H1 (cell line): ENCODE measurements at regions not wholly inside any gene's neighbourhood (a gene's known extent, or its start where the extent isn't known, plus 50 kb on each side); places are given as distances from the start of the nearest gene placed in this dataset.

Source experiments
- CTCF ChIA-PET: fragments of 300-600 bp; sonication (Branson Sonifier 250); formaldehyde crosslinking; loops from one replicate; lab custom pipeline; 2021; ENCODE audit not compliant: partially characterized antibody; lab: Charles Lee
- POLR2A ChIA-PET: fragments of 300-600 bp; sonication (Branson Sonifier 250); formaldehyde crosslinking; loops from one replicate; lab custom pipeline; 2021; ENCODE audit warnings: inconsistent platforms; ENCODE audit not compliant: partially characterized antibody; lab: Charles Lee
- DNase-seq, 2 experiments: peaks; one replicate each; pipeline versions ENCODE4 v3.0.0 to v3.0.0-alpha.2; 2010 to 2022; ENCODE audit warnings: low spot score in 2 of 2, low read depth in 1 of 2, mixed read lengths in 1 of 2
- FAIRE-seq: peaks from 2 replicates; lab custom pipeline; 2011; peaks lifted over from hg19 to GRCh38; lab: Jason Lieb, UNC
- H2AFZ ChIP-seq: 2 replicates; pipeline ENCODE4 v1.8.1; 2012; ENCODE audit warnings: low read length, inconsistent platforms
- H2AK5ac ChIP-seq: 2 replicates; pipeline ENCODE4 v1.6.1; 2013; ENCODE audit warnings: low read depth, low read length
- H2BK120ac ChIP-seq: replicated peaks from 2 replicates; pipeline ENCODE3; 2013; ENCODE audit warnings: low read depth, low read length, inconsistent platforms
- H2BK12ac ChIP-seq: 2 replicates; pipeline ENCODE4 v1.6.1; 2013; ENCODE audit warnings: low read depth, low read length
- H2BK15ac ChIP-seq: 2 replicates; pipeline ENCODE4 v1.6.1; 2013; ENCODE audit warnings: low read length
- H2BK20ac ChIP-seq: 2 replicates; pipeline ENCODE4 v1.6.1; 2013; ENCODE audit warnings: low read length
- H2BK5ac ChIP-seq: 2 replicates; pipeline ENCODE4 v1.6.1; 2013; ENCODE audit warnings: low read depth, low read length
- H3K14ac ChIP-seq: 2 replicates; pipeline ENCODE4 v1.6.1; 2013; ENCODE audit warnings: inconsistent platforms; ENCODE audit not compliant: insufficient read length
- H3K18ac ChIP-seq: 2 replicates; pipeline ENCODE4 v1.6.1; 2013; ENCODE audit warnings: low read length; ENCODE audit errors: extremely low read depth
- H3K23ac ChIP-seq: 2 replicates; pipeline ENCODE4 v1.6.1; 2013; ENCODE audit warnings: inconsistent platforms; ENCODE audit not compliant: insufficient read length
- H3K23me2 ChIP-seq: 2 replicates; pipeline ENCODE4 v1.6.1; 2013; ENCODE audit warnings: low read depth, low read length
- H3K27ac ChIP-seq: 2 replicates; pipeline ENCODE4 v1.6.1; 2011; ENCODE audit warnings: low read depth, low read length, inconsistent platforms
- H3K27me3 ChIP-seq, 4 experiments: replicated peaks in 1 of 4; 1 replicate in 1 of 4; 2 replicates in 3 of 4; pipeline versions ENCODE4 v1.6.1 to v1.8.1; 2011 to 2013; ENCODE audit warnings: low read length in 3 of 4, mild to moderate bottlenecking in 3 of 4, inconsistent platforms in 2 of 4, mixed read lengths in 2 of 4, moderate library complexity in 1 of 4; ENCODE audit not compliant: control insufficient read depth in 3 of 4, insufficient read depth in 3 of 4; ENCODE audit errors: extremely low read depth in 1 of 4
- H3K36me3 ChIP-seq, 4 experiments: 2 replicates each; pipeline versions ENCODE4 v1.6.1 to v1.8.1; 2011 to 2013; ENCODE audit warnings: mild to moderate bottlenecking in 4 of 4, low read length in 3 of 4, moderate library complexity in 2 of 4, control low read depth in 1 of 4, inconsistent platforms in 1 of 4; ENCODE audit not compliant: insufficient read depth in 4 of 4, control insufficient read depth in 2 of 4
- H3K4ac ChIP-seq: replicated peaks from 2 replicates; pipeline ENCODE3; 2013; ENCODE audit warnings: low read length, low read depth, mixed read lengths, inconsistent platforms; ENCODE audit not compliant: insufficient read length
- H3K4me1 ChIP-seq, 4 experiments: replicated peaks in 1 of 4; 1 replicate in 1 of 4; 2 replicates in 3 of 4; pipeline versions ENCODE4 v1.6.1 to v1.8.1; 2011 to 2013; ENCODE audit warnings: low read length in 3 of 4, inconsistent platforms in 2 of 4, mixed read lengths in 1 of 4; ENCODE audit not compliant: insufficient read depth in 4 of 4, control insufficient read depth in 3 of 4
- H3K4me2 ChIP-seq, 2 experiments: 2 replicates each; pipeline versions ENCODE4 v1.6.1 to v1.8.1; 2011 to 2013; ENCODE audit warnings: low read depth in 2 of 2, low read length in 2 of 2, control low read depth in 1 of 2, inconsistent platforms in 1 of 2, mild to moderate bottlenecking in 1 of 2; ENCODE audit not compliant: insufficient read depth in 1 of 2
- H3K4me3 ChIP-seq, 4 experiments: fragments of 200-600, 300-600 bp in 1 of 4; sonication (generic), shearing (Covaris generic), sonication (Bioruptor Twin) in 1 of 4; 2 replicates each; pipeline versions ENCODE4 v1.5.1 to v1.8.1; 2011 to 2016; ENCODE audit warnings: low read length in 4 of 4, low read depth in 3 of 4, control low read depth in 2 of 4, inconsistent platforms in 2 of 4, mild to moderate bottlenecking in 2 of 4, mixed read lengths in 1 of 4, moderate library complexity in 1 of 4; ENCODE audit not compliant: insufficient read depth in 2 of 4; ENCODE audit errors: extremely low read depth in 1 of 4
- H3K56ac ChIP-seq: replicated peaks from 2 replicates; pipeline ENCODE3; 2013; ENCODE audit warnings: low read depth, mild to moderate bottlenecking, mixed read lengths, low read length, inconsistent platforms; ENCODE audit not compliant: insufficient read length
- H3K79me1 ChIP-seq: 2 replicates; pipeline ENCODE4 v1.6.1; 2013; ENCODE audit warnings: low read depth, low read length, control low read depth
- H3K79me2 ChIP-seq, 2 experiments: 2 replicates each; pipeline versions ENCODE4 v1.6.1 to v1.8.1; 2012 to 2013; ENCODE audit warnings: low read length in 2 of 2, mild to moderate bottlenecking in 2 of 2, inconsistent platforms in 1 of 2; ENCODE audit not compliant: insufficient read depth in 2 of 2, control insufficient read depth in 1 of 2
- H3K9ac ChIP-seq, 4 experiments: replicated peaks in 1 of 4; 1 replicate in 1 of 4; 2 replicates in 3 of 4; pipeline versions ENCODE4 v1.6.1 to v1.8.1; 2011 to 2013; ENCODE audit warnings: low read depth in 3 of 4, low read length in 3 of 4, control low read depth in 2 of 4, mild to moderate bottlenecking in 2 of 4, moderate library complexity in 2 of 4, inconsistent platforms in 1 of 4; ENCODE audit errors: extremely low read depth in 1 of 4
- H3K9me3 ChIP-seq, 2 experiments: 2 replicates each; pipeline versions ENCODE4 v1.6.1 to v1.8.1; 2012 to 2013; ENCODE audit warnings: mild to moderate bottlenecking in 2 of 2, moderate library complexity in 2 of 2, control low read depth in 1 of 2, inconsistent platforms in 1 of 2, low read depth in 1 of 2, low read length in 1 of 2, mixed read lengths in 1 of 2; ENCODE audit not compliant: insufficient read depth in 2 of 2
- H4K20me1 ChIP-seq, 2 experiments: replicated peaks in 1 of 2; 2 replicates each; pipeline versions ENCODE3 to v1.8.1; 2011 to 2013; ENCODE audit warnings: inconsistent platforms in 2 of 2, low read length in 2 of 2, mild to moderate bottlenecking in 1 of 2; ENCODE audit not compliant: insufficient read depth in 2 of 2, control insufficient read depth in 1 of 2
- H4K5ac ChIP-seq: 2 replicates; pipeline ENCODE4 v1.6.1; 2013; ENCODE audit warnings: low read length, low read depth, mixed read lengths, inconsistent platforms; ENCODE audit not compliant: insufficient read length
- H4K8ac ChIP-seq: 2 replicates; pipeline ENCODE4 v1.8.0; 2013; ENCODE audit warnings: mild to moderate bottlenecking, moderate library complexity, low read length, inconsistent platforms; ENCODE audit not compliant: insufficient read depth; ENCODE audit errors: extremely low read depth
- H4K91ac ChIP-seq: replicated peaks from 2 replicates; pipeline ENCODE3; 2013; ENCODE audit warnings: low read length, mixed read lengths, inconsistent platforms; ENCODE audit not compliant: insufficient read length
- JUN ChIP-seq: IDR thresholded peaks from 2 replicates; pipeline ENCODE4 v1.6.1; 2011; ENCODE audit warnings: low read depth, mild to moderate bottlenecking, improper control_type of control experiment, low read length
- SIN3A ChIP-seq, 2 experiments: IDR thresholded peaks in 1 of 2; conservative IDR thresholded peaks in 1 of 2; 2 replicates each; pipeline ENCODE4 v1.6.1; 2011 to 2012; ENCODE audit warnings: low read length in 2 of 2, improper control_type of control experiment in 1 of 2, low read depth in 1 of 2, mild to moderate bottlenecking in 1 of 2
- WGBS, 2 experiments: shearing (Covaris generic) in 1 of 2; methylation state at CpG; one replicate each; pipeline versions ENCODE4 v1.1.6 to v1.1.7; 2013 to 2015; ENCODE audit warnings: low lambda C conversion rate in 2 of 2, mixed read lengths in 2 of 2, inconsistent platforms in 1 of 2, low coverage in 1 of 2, missing lambda C conversion rate in 1 of 2; ENCODE audit not compliant: insufficient replicate concordance in 2 of 2, insufficient coverage in 1 of 2, insufficient read length in 1 of 2; ENCODE audit errors: extremely low coverage in 1 of 2, missing lambda C conversion rate in 1 of 2; 5-methylcytosine and 5-hydroxymethylcytosine counted together

DNA sequence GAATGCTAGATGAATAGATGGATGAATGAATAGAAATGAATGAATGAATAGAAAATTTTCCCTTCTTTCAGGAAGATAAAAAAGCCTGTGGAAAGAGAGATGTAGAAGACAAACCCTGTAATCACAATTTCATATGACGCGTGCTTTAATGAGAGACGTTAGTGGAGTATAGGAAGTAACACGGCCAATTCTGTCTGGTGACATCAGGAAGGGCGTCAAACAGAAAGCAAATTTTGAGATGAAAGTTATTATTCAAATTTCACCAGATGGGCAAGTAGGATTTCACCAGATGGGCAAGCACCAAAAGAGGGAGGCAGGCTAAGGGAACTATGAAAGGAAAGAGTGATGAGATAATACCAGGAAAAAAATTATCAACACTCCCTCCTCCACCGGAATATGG is 128.9 kb upstream of the PRSS1 start:
- CTCF ChIA-PET, result no interaction called here
- H2AK5ac ChIP-seq, result no peak overlapping the region
- no peak overlapping the region for H2BK12ac ChIP-seq
- H3K14ac ChIP-seq, result no peak overlapping the region
- H2BK15ac ChIP-seq, result no peak overlapping the region
- POLR2A ChIA-PET, result no interaction called here
- no peak overlapping the region for H2AFZ ChIP-seq
- H3K27me3 ChIP-seq, result no peaks in the 10 kb centered on the region; a peak in 1 of 7 replicates
- H3K23me2 ChIP-seq, result no peaks in the 10 kb centered on the region; the same call in 1 of the 2 replicates
- H2BK120ac ChIP-seq, result no peak overlapping the region
- no peak overlapping the region for H2BK5ac ChIP-seq
- H3K18ac ChIP-seq, result no peak overlapping the region
- H4K5ac ChIP-seq, result no peak overlapping the region
- no peak overlapping the region for H2BK20ac ChIP-seq
- DNase-seq, result no peak
- H3K79me1 ChIP-seq, result no peaks in the 10 kb centered on the region
- TF ChIP-seq SIN3A (conservative IDR thresholded peaks at IDR 0.05 in 1 of 2, IDR thresholded peaks at IDR 0.05 in 1 of 2; ENCODE audit: low read depth in 1 of 2, low read length in 2 of 2) (no peak), JUN (no peak)
- no peak for FAIRE-seq
- H3K23ac ChIP-seq, result no peak overlapping the region
- no peak overlapping the region for H4K91ac ChIP-seq
- H3K4me2 ChIP-seq, result no peak overlapping the region
- no peak overlapping the region for H3K56ac ChIP-seq
- no peaks in the 10 kb centered on the region for H3K79me2 ChIP-seq
- H3K27ac ChIP-seq, result no peak overlapping the region
- H4K8ac ChIP-seq, result no peak overlapping the region
- H3K4me1 ChIP-seq, result peaks cover 0 to 2% (median 0%) of the 10 kb centered on the region in 4 experiments; a peak in 1 of 7 replicates
- WGBS, 2 experiments, result 85% methylated on average over 6 of the region's 6 CpGs; no CpG with 5 or more reads in 1 of the 2 experiments
- no peaks in the 10 kb centered on the region for H4K20me1 ChIP-seq
- H3K36me3 ChIP-seq, result no peaks in the 10 kb centered on the region
- no peak overlapping the region for H3K9ac ChIP-seq
- no peaks in the 10 kb centered on the region for H3K9me3 ChIP-seq
- no peak overlapping the region for H3K4ac ChIP-seq
- H3K4me3 ChIP-seq, result no peak overlapping the region
